GM21529 (cell line): ENCODE measurements at regions not wholly inside any gene's neighbourhood (a gene's known extent, or its start where the extent isn't known, plus 50 kb on each side); places are given as distances from the start of the nearest gene placed in this dataset.

Source experiments
- ATAC-seq: cut with Tn5 transposase; IDR thresholded peaks from one replicate; pipeline ENCODE4 v1.9.1; 2021; ENCODE audit not compliant: unreplicated experiment

GRCh38 chr18:78768656-78769501 lies 210.7 kb upstream of the SALL3 start:
- no peak for ATAC-seq

GRCh38 chr18:78769502-78770105 lies 210.0 kb upstream of the SALL3 start:
- ATAC-seq = no peak

GRCh38 chr18:78770139-78770822 lies 209.3 kb upstream of the SALL3 start:
- ATAC-seq = no peak

- ATAC-seq = no peak
Measured at GRCh38 chr18:78770823-78771139, 208.8 kb upstream of the SALL3 start.

GRCh38 chr18:78771496-78772359 lies 207.9 kb upstream of the SALL3 start:
- no peak for ATAC-seq

- ATAC-seq = no peak
Measured at GRCh38 chr18:78772360-78773302, 207.0 kb upstream of the SALL3 start.

GRCh38 chr18:78773303-78773755 lies 206.3 kb upstream of the SALL3 start:
- ATAC-seq = no peak

- ATAC-seq = no peak
Measured at GRCh38 chr18:78773819-78774218, 205.8 kb upstream of the SALL3 start.

GRCh38 chr18:78774741-78775141 lies 204.9 kb upstream of the SALL3 start:
- no peak for ATAC-seq

GRCh38 chr18:78776151-78776550 lies 203.5 kb upstream of the SALL3 start:
- no peak for ATAC-seq

GRCh38 chr18:78776706-78777285 lies 202.8 kb upstream of the SALL3 start:
- ATAC-seq = no peak

GRCh38 chr18:78777992-78778391 lies 201.6 kb upstream of the SALL3 start:
- no peak for ATAC-seq

- ATAC-seq = no peak
Measured at GRCh38 chr18:78778651-78779050, 201.0 kb upstream of the SALL3 start.

GRCh38 chr18:78779996-78780718 lies 199.5 kb upstream of the SALL3 start:
- ATAC-seq = no peak

- ATAC-seq = no peak
Measured at GRCh38 chr18:78780719-78781600, 198.7 kb upstream of the SALL3 start.

GRCh38 chr18:78781601-78781960 lies 198.0 kb upstream of the SALL3 start:
- no peak for ATAC-seq

- ATAC-seq = no peak
Measured at GRCh38 chr18:78782951-78783563, 196.6 kb upstream of the SALL3 start.

- no peak for ATAC-seq
Measured at GRCh38 chr18:78783564-78783960, 196.1 kb upstream of the SALL3 start.
